ENCODE measurements at regions not wholly inside any gene's neighbourhood (a gene's known extent, or its start where the extent isn't known, plus 50 kb on each side); places are given as distances from the start of the nearest gene placed in this dataset.

GRCh38 chr9:27673641-27674040, 100.4 kb upstream of the C9orf72 start:
- no peak for DNase-seq

DNA sequence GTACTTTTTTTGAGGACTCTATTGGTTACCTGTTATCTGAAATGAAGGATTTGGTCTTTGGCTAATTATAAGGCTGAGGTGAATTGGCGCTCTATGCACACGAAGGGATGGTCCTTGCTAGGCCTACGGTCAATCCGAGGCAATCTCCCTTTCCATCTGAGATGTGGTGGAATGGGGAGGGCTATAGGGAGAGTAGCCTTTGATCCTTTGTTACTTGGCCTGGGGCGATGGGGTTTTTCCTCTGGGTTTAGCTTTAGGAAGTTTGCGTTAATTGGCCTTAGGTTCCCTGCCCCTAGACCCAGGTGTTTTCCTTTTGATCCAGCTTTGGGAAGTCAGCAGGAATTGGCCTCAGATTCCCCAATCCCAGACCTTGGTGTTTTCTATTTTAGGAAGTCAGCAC, 102.1 kb upstream of the C9orf72 start:
- DNase-seq: no peak

DNA sequence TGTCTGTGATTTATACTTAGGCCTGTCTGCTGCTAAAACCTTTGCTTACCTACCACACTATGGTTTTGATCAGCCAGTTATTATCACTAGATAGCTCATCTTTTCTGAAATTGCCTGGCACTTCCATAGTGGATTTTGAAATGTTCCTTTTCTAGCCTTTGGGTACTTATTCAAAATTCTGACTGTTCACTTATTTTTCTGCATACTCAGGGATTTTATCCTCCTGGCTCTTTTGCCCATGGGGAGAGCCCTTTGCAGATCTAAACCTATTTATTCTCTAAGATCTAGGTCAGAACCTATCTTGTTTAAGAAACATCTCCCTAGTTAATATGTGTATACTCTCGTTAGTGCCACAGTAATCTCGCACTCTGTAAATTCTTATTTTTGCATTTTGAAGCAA, 103.5 kb upstream of the C9orf72 start:
- DNase-seq: no peak

GRCh38 chr9:27679338-27679737, 106.1 kb upstream of the C9orf72 start:
- DNase-seq: no peak

GRCh38 chr9:27683181-27683580, 109.9 kb upstream of the C9orf72 start:
- no peak for DNase-seq

- DNase-seq: no peak
Observed at GRCh38 chr9:27688954-27689353, 115.7 kb upstream of the C9orf72 start.

DNA sequence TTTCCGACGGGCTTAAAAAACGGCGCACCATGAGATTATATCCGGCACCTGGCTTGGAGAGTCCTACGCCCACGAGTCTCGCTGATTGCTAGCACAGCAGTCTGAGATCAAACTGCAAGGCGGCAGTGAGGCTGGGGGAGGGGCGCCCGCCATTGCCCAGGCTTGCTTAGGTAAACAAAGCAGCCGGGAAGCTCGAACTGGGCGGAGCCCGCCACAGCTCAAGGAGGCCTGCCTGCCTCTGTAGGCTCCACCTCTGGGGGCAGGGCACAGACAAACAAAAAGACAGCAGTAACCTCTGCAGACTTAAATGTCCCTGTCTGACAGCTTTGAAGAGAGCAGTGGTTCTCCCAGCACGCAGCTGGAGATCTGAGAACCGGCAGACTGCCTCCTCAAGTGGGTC, 117.5 kb upstream of the C9orf72 start:
- DNase-seq: peak; percentile 2

DNA sequence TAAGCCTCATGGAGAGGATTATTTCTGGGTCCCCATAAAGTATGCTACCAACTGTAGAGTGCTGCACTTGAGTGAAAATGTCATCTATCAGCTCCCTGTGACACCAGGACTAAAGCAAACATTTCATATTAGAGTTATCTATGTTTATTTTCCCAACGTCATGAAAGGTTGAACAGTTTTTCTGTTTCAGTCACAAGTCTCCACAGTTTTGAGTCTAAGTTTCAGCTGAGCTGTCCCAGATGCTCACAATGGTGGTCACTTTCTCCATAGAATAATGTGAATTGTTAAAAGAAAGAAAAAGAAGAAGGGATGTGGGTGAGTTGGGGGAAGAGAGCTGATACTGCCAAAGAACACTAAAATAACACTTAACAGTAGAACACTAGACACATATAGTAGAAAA, 126.3 kb upstream of the C9orf72 start:
- no peak for DNase-seq

DNA sequence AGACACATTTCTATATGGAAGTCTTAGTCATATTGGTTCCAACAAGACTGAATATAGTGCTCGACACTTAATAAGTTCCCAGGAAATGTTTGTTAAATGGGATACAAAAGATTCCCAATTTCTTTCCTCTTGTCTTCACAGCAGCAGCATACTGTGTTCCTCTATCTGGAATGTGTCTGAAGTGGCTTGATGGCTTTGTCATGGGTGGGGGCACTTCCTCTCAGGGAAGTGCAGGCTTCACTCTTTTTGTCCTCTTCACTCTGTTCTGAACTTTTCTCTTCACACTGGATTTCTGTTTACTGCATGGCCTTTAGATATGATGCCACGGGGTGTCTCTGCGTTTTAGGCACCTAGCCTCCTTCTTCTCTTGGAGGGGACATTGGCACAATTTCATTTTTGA, 127.7 kb upstream of the C9orf72 start:
- no peak for DNase-seq

DNA sequence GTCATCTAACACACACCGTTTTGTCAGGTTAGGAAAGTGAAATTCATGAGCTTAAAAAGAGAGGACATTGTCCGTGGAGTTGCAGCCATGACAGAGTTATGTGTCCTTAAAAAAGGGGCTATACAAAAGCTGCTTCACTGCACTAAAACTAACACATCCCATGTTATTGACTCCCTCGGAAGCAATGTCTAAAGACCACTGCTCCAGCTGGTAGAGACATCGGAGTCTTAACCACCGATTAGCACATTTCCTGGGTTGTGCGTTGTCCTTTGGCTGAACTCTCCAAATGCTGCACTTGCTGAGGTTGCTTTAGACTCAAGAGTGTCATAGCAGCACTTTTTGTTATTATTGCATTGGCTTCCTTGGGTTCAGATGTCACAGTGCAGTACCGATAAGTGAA, 128.3 kb upstream of the C9orf72 start:
- DNase-seq: no peak

- DNase-seq: no peak
Observed at GRCh38 chr9:27703216-27703980, 130.1 kb upstream of the C9orf72 start.

- DNase-seq: no peak
Observed at GRCh38 chr9:27711241-27711640, 138.0 kb upstream of the C9orf72 start.

GRCh38 chr9:27712806-27713205, 139.5 kb upstream of the C9orf72 start:
- DNase-seq: no peak

GRCh38 chr9:27714388-27714787, 141.1 kb upstream of the C9orf72 start:
- no peak for DNase-seq

GRCh38 chr9:27715651-27716050, 142.4 kb upstream of the C9orf72 start:
- no peak for DNase-seq

- DNase-seq: no peak
Observed at GRCh38 chr9:27717991-27718390, 144.7 kb upstream of the C9orf72 start.

DNA sequence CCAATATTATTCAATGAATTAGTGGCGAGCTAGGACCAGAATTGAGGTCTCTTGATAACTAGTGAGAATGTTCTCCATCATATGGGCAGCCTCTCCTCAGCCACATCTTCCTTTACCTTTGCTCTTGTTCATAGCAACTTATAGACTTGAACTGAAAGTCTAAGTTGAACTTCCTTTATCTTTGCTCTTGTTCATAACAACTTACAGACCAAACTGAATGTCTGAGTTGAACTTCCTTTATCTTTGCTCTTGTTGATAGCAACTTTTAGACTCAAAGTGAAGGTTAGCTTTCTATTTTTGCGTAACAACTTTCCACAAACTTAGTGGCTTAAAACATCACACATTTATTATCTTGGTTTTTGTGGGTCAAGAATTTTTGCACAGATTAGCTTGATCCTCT, 146.4 kb upstream of the C9orf72 start:
- no peak for DNase-seq

- no peak for DNase-seq
Observed at GRCh38 chr9:27722866-27723265, 149.6 kb upstream of the C9orf72 start.

DNA sequence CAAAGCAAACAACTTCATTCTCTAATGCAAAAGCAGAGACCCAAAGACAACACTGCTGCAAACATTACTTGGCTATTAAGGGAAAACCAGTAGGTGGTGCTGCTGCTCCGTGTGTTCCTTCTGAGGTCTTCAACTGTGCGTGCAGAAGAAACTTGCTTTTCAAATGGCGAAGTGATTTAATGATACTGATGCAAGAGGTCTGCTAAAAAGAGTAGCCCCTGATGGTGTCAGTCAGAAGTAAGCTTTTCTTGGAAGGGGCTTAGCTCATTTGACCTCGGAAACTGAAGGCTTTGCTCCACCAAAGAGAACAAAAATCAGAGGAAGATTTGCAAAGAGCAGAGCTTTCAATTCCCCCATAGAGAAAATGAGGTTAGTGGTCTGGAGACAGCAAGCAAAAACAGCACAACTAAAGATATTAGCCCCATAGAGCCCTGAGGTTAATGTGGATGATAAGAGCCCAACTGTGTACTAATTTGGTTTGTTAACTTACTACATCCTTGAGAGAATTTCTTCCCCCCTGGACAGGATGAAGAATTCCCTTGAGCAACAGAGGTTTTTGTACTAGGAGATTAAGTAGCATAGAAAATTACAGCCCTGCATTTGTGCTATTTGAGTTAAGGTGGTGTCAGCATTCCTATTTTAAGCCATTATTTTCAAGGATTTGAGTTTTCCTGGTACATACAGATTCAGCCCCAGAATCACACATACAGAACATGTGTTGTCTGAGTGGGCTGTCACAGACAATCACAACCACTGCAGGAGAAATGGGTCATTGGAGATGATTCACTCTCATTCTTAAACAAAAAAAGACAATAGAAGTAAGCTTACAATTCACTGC, 153.2 kb upstream of the C9orf72 start:
- DNase-seq: peak; percentile 38

GRCh38 chr9:27732494-27732893, 159.2 kb upstream of the C9orf72 start:
- no peak for DNase-seq

GRCh38 chr9:27743490-27743889, 170.2 kb upstream of the C9orf72 start:
- DNase-seq: no peak

DNA sequence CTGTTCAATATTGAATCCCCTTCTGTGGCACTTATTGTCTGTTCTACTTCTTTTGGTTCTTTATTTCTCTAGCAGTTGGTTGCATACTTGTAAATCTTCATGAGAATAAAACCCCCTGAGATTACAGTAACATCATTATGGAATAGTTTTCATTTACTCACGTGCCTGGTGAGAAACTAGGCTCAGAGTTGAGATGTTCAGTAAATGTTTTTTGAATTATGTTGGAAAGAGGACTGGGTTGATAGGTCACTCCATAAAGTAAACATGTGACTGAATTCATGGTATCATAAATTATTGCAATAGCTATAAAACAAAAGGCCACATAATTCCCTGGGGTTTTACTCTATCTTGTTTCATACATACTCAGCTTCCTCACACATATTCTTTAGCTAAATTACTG, 174.2 kb upstream of the C9orf72 start:
- DNase-seq: no peak

GRCh38 chr9:27749838-27750237, 176.6 kb upstream of the C9orf72 start:
- no peak for DNase-seq

- DNase-seq: no peak
Observed at GRCh38 chr9:27750566-27750965, 177.3 kb upstream of the C9orf72 start.
